Suprapubic skin (tissue), 4 donors: ENCODE measurements at regions not wholly inside any gene's neighbourhood (a gene's known extent, or its start where the extent isn't known, plus 50 kb on each side); places are given as distances from the start of the nearest gene placed in this dataset.
"Not testable (repeated sequence)": the region's sequence is repeated elsewhere in the genome, so short reads cannot be mapped to it uniquely, and the experiment has no call there.

Experiments
- DNase-seq, 2 donors: peaks; one replicate each; pipeline ENCODE4 v3.0.0-alpha.2; 2019; ENCODE audit warnings: low spot score in 2 of 2
- H3K27ac ChIP-seq: fragments of 200-600 bp; sonication (generic); one replicate; pipeline ENCODE4 v1.5.1; 2019
- H3K27me3 ChIP-seq: fragments of 200-600 bp; sonication (generic); one replicate; pipeline ENCODE4 v1.5.1; 2019
- H3K36me3 ChIP-seq: fragments of 200-600 bp; sonication (generic); one replicate; pipeline ENCODE4 v1.5.1; 2019
- H3K4me1 ChIP-seq: fragments of 200-600 bp; sonication (generic); one replicate; pipeline ENCODE4 v1.5.1; 2019
- H3K4me3 ChIP-seq: fragments of 200-600 bp; sonication (generic); one replicate; pipeline ENCODE4 v1.5.1; 2019; ENCODE audit warnings: mild to moderate bottlenecking
- H3K9me3 ChIP-seq: fragments of 200-600 bp; sonication (generic); one replicate; pipeline ENCODE4 v1.5.1; 2019
- CTCF ChIP-seq, 2 donors: fragments of 200-600 bp in 1 of 2; fragments of 450-650 bp in 1 of 2; sonication (generic) in 1 of 2; IDR thresholded peaks; one replicate each; pipeline ENCODE4 v1.5.1; 2016 to 2019; ENCODE audit warnings: antibody characterized with exemption in 2 of 2, mild to moderate bottlenecking in 1 of 2, moderate library complexity in 1 of 2
- EP300 ChIP-seq: sonication (generic); formaldehyde crosslinking; IDR thresholded peaks from one replicate; pipeline ENCODE4 v1.6.1; 2017; ENCODE audit warnings: antibody characterized with exemption
- POLR2A ChIP-seq, 2 donors: fragments of 450-650 bp; IDR thresholded peaks; one replicate each; pipeline ENCODE4 v1.6.1; 2017; ENCODE audit warnings: antibody characterized with exemption in 2 of 2, mild to moderate bottlenecking in 2 of 2, moderate library complexity in 2 of 2
- POLR2AphosphoS5 ChIP-seq, 3 donors: sonication (generic); formaldehyde crosslinking; IDR thresholded peaks; one replicate each; pipeline ENCODE4 v1.6.1; 2017; ENCODE audit warnings: antibody characterized with exemption in 3 of 3
- WGBS: methylation state at CpG from one replicate; pipeline ENCODE4 v1.1.5; 2018; 5-methylcytosine and 5-hydroxymethylcytosine counted together

GRCh38 chr9:22969350-22969979, 522.8 kb downstream of the DMRTA1 start:
- no peak for DNase-seq
- H3K9me3 ChIP-seq = no peaks in the 10 kb centered on the region
- TF ChIP-seq CTCF (IDR thresholded peaks at IDR 0.05) (no peak), EP300 (no peak), POLR2AphosphoS5 (IDR thresholded peaks at IDR 0.05) (no peak), POLR2A (IDR thresholded peaks at IDR 0.05) (no peak)
- no peak overlapping the region for H3K27ac ChIP-seq
- H3K4me3 ChIP-seq = no peak overlapping the region
- no peaks in the 10 kb centered on the region for H3K4me1 ChIP-seq
- no peaks in the 10 kb centered on the region for H3K27me3 ChIP-seq
- no peaks in the 10 kb centered on the region for H3K36me3 ChIP-seq

- Histone ChIP-seq H3K36me3 (no peaks in the 10 kb centered on the region), H3K4me1 (no peaks in the 10 kb centered on the region), H3K9me3 (no peaks in the 10 kb centered on the region), H3K27me3 (no peaks in the 10 kb centered on the region), H3K27ac (no peak overlapping the region), H3K4me3 (no peak overlapping the region)
- WGBS = 78% methylated on average over 7 of the region's 7 CpGs
- DNase-seq = no peak
- TF ChIP-seq POLR2AphosphoS5 (IDR thresholded peaks at IDR 0.05) (no peak), CTCF (IDR thresholded peaks at IDR 0.05) (no peak), POLR2A (IDR thresholded peaks at IDR 0.05) (no peak), EP300 (no peak)
These were observed 523.9 kb downstream of the DMRTA1 start for GRCh38 chr9:22970434-22970975.

- 91% methylated on average over 3 of the region's 3 CpGs for WGBS
- TF ChIP-seq EP300 (no peak), POLR2AphosphoS5 (IDR thresholded peaks at IDR 0.05) (no peak), CTCF (IDR thresholded peaks at IDR 0.05) (no peak), POLR2A (IDR thresholded peaks at IDR 0.05) (no peak)
- H3K27ac ChIP-seq = no peak overlapping the region
- no peaks in the 10 kb centered on the region for H3K27me3 ChIP-seq
- DNase-seq = no peak
- no peaks in the 10 kb centered on the region for H3K36me3 ChIP-seq
- H3K9me3 ChIP-seq = no peaks in the 10 kb centered on the region
- H3K4me3 ChIP-seq = no peak overlapping the region
- H3K4me1 ChIP-seq = no peaks in the 10 kb centered on the region
These were observed 529.3 kb downstream of the DMRTA1 start for GRCh38 chr9:22975951-22976350.

GRCh38 chr9:22976454-22976853, 529.8 kb downstream of the DMRTA1 start:
- H3K27ac ChIP-seq = no peak overlapping the region

GRCh38 chr9:22980429-22980828, 533.8 kb downstream of the DMRTA1 start:
- not testable (repeated sequence) for H3K9me3 ChIP-seq, H3K4me3 ChIP-seq, H3K36me3 ChIP-seq, H3K27me3 ChIP-seq, DNase-seq, H3K27ac ChIP-seq, H3K4me1 ChIP-seq
- 88% methylated on average over 13 of the region's 13 CpGs for WGBS

More at GRCh38 chr9:22976454-22976853, 529.8 kb downstream of the DMRTA1 start:
- H3K4me3 ChIP-seq = no peak overlapping the region
- no peak for TF ChIP-seq CTCF (IDR thresholded peaks at IDR 0.05)
- TF ChIP-seq EP300 = no peak
- no peak for TF ChIP-seq POLR2A (IDR thresholded peaks at IDR 0.05)
- TF ChIP-seq POLR2AphosphoS5 (IDR thresholded peaks at IDR 0.05) = no peak
- no peaks in the 10 kb centered on the region for H3K27me3 ChIP-seq
- no peak for DNase-seq
- H3K4me1 ChIP-seq = no peaks in the 10 kb centered on the region
- no peaks in the 10 kb centered on the region for H3K9me3 ChIP-seq
- 72% methylated on average over 1 of the region's 1 CpG for WGBS
- no peaks in the 10 kb centered on the region for H3K36me3 ChIP-seq

- Histone ChIP-seq H3K9me3 (no peaks in the 10 kb centered on the region), H3K4me3 (no peak overlapping the region), H3K27me3 (no peaks in the 10 kb centered on the region), H3K27ac (no peak overlapping the region), H3K36me3 (no peaks in the 10 kb centered on the region), H3K4me1 (no peaks in the 10 kb centered on the region)
- TF ChIP-seq CTCF (IDR thresholded peaks at IDR 0.05) (no peak), EP300 (no peak), POLR2AphosphoS5 (IDR thresholded peaks at IDR 0.05) (no peak), POLR2A (IDR thresholded peaks at IDR 0.05) (no peak)
- DNase-seq = no peak
- WGBS = 86% methylated on average over 3 of the region's 3 CpGs
These were observed 539.9 kb downstream of the DMRTA1 start for GRCh38 chr9:22986556-22986955.
